Upper lobe of right lung (tissue), 1 donor: ENCODE measurements at regions not wholly inside any gene's neighbourhood (a gene's known extent, or its start where the extent isn't known, plus 50 kb on each side); places are given as distances from the start of the nearest gene placed in this dataset.
"Not testable (repeated sequence)": the region's sequence is repeated elsewhere in the genome, so short reads cannot be mapped to it uniquely, and the experiment has no call there.

ENCODE experiments used
- ATAC-seq: fragments of 200-7000 bp; cut with Tn5 transposase; one replicate; pipeline ENCODE4 v1.9.1; 2020; ENCODE audit warnings: mild to moderate bottlenecking, moderate library complexity
- DNase-seq: peaks from one replicate; pipeline ENCODE4 v3.0.0-alpha.2; 2020
- H3K27ac ChIP-seq: fragments of 200-600 bp; one replicate; pipeline ENCODE4 v1.8.0; 2022
- H3K27me3 ChIP-seq: fragments of 200-600 bp; one replicate; pipeline ENCODE4 v1.8.0; 2022; ENCODE audit warnings: mild to moderate bottlenecking
- H3K36me3 ChIP-seq: fragments of 200-600 bp; one replicate; pipeline ENCODE4 v1.8.0; 2022
- H3K4me1 ChIP-seq: fragments of 200-600 bp; one replicate; pipeline ENCODE4 v1.8.0; 2022
- H3K4me3 ChIP-seq: fragments of 200-600 bp; one replicate; pipeline ENCODE4 v1.8.0; 2022; ENCODE audit warnings: mild to moderate bottlenecking
- H3K9me3 ChIP-seq: fragments of 200-600 bp; one replicate; pipeline ENCODE4 v1.8.0; 2022
- CTCF ChIP-seq: fragments of 200-600 bp; IDR thresholded peaks from one replicate; pipeline ENCODE4 v1.8.0; 2022; ENCODE audit warnings: antibody characterized with exemption
- intact Hi-C: fragments of 100-400 bp; cut with DNase I; formaldehyde crosslinking; loops from one replicate; pipeline ENCODE4 v1.11.0; 2022
- donor health status: DM: no; HTN: yes; CAD: no; lungs with severe emphysema.

DNA sequence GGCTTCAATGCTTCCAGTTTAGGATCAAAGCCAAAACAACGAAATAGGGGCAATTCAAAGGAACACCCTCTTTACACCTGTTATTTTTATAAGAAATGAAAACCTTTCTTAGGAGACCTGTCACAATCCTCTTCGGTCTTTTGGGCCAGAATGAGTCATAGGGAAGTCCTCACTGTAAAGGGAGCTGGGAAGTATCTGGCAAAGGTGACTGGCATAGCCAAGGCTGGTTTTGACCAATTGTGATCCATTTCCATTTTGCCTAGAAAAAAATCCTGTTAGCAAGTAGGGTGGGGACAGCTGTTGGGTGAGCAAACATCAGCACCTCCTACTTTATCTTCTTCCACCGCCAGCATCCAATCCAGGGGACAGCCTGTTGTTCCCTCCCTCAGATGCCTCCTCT lies 343.2 kb upstream of the SULF2 start:
- no peaks in the 10 kb centered on the region for H3K4me1 ChIP-seq
- H3K36me3 ChIP-seq, result no peaks in the 10 kb centered on the region
- no peak for DNase-seq
- no peak for ATAC-seq
- H3K27ac ChIP-seq, result no peak overlapping the region
- no peaks in the 10 kb centered on the region for H3K27me3 ChIP-seq
- TF ChIP-seq CTCF, result no peak
- H3K9me3 ChIP-seq, result no peaks in the 10 kb centered on the region
- intact Hi-C loops, result no loop called here
- H3K4me3 ChIP-seq, result no peak overlapping the region

DNA sequence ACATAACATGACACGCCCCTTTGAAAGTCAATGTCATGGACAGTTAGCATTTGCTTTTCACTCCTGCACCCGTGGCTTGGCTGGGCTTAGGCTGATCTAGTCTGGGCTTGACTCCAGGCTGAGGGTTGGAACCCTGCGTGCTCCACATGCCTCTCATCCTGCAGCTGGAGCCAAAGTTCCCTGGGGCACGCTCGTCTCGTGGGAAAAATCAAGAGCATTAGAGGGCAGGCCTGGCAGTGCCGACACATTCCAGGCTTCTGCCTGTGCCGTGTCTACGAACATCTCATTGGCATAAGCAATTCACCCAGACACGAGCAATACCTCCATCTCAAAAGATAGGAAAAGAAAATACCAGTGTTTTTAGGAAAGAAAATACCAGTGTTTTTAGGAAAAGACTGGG lies 342.7 kb upstream of the SULF2 start:
- H3K9me3 ChIP-seq, H3K4me1 ChIP-seq, ATAC-seq, H3K36me3 ChIP-seq, H3K4me3 ChIP-seq, intact Hi-C loops, H3K27me3 ChIP-seq, DNase-seq, H3K27ac ChIP-seq: not testable (repeated sequence)

- not testable (repeated sequence) for ATAC-seq
These were observed 341.9 kb upstream of the SULF2 start for GRCh38 chr20:48127133-48127532.

GRCh38 chr20:48126227-48126740 lies 341.0 kb upstream of the SULF2 start:
- DNase-seq, result no peak
- no peak for TF ChIP-seq CTCF
- H3K4me1 ChIP-seq, result no peaks in the 10 kb centered on the region
- no peaks in the 10 kb centered on the region for H3K27me3 ChIP-seq
- no peak overlapping the region for H3K4me3 ChIP-seq
- H3K36me3 ChIP-seq, result no peaks in the 10 kb centered on the region
- no peak overlapping the region for H3K27ac ChIP-seq
- ATAC-seq, result no peak
- intact Hi-C loops, result no loop called here
- H3K9me3 ChIP-seq, result no peaks in the 10 kb centered on the region

More at GRCh38 chr20:48127133-48127532, 341.9 kb upstream of the SULF2 start:
- H3K36me3 ChIP-seq, H3K27ac ChIP-seq, H3K4me3 ChIP-seq, intact Hi-C loops, DNase-seq, H3K4me1 ChIP-seq, H3K27me3 ChIP-seq, H3K9me3 ChIP-seq: not testable (repeated sequence)

DNA sequence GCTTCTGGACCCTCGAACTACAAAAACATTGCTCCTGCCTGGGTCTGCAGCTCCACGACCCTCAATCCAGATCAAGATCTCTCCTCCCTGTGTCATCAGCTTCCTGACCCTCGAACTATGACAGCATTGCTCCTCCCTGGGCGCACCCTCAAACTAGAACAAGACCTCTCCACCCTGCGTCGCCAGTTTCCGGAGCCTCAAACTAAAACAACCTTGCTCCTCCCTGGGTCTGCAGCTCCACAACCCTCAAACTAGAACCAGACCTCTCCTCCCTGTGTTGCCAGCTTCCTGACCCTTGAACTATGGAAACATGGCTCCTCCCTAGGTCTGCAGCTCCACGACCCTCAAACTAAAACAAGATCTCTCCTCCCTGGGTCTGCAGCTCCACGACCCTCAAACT lies 339.7 kb upstream of the SULF2 start:
- Histone ChIP-seq H3K27ac (no peak overlapping the region), H3K27me3 (no peaks in the 10 kb centered on the region), H3K4me3 (no peak overlapping the region), H3K4me1 (no peaks in the 10 kb centered on the region), H3K36me3 (no peaks in the 10 kb centered on the region), H3K9me3 (no peaks in the 10 kb centered on the region)
- DNase-seq (no peak), ATAC-seq (no peak)
- intact Hi-C loops, result no loop called here
- no peak for TF ChIP-seq CTCF

DNA sequence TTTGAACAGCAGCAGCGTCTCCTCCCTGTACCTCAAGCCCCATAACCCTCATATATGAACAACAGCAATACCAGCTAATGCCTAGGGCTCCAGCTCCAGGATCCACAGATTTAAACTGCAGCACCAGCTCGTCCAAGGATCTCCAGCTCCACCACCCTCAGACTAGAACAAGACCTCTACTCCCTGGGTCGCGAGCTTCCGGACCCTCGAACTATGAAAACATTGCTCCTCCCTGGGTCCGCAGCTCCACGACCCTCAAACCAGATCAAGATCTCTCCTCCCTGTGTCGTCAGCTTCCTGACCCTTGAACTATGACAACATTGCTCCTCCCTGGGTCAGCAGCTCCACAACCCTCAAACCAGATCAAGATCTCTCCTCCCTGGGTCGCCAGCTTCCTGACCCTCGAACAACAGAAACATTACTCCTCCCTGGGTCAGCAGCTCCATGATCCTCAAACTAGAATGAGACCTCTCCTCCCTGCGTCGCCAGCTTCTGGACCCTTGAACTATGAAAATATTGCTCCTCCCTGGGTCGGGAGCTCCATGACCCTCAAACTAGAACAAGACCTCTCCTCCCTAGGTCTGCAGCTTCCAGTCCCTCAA lies 339.0 kb upstream of the SULF2 start:
- intact Hi-C loops, result no loop called here

More for the DNA sequence above, 339.0 kb upstream of the SULF2 start:
- Histone ChIP-seq H3K4me1 (no peaks in the 10 kb centered on the region), H3K4me3 (no peak overlapping the region), H3K36me3 (no peaks in the 10 kb centered on the region), H3K27me3 (no peaks in the 10 kb centered on the region), H3K9me3 (no peaks in the 10 kb centered on the region), H3K27ac (no peak overlapping the region)
- ATAC-seq (no peak), DNase-seq (no peak)
- TF ChIP-seq CTCF, result no peak
